OCI-LY7 (cell line): ENCODE measurements at regions not wholly inside any gene's neighbourhood (a gene's known extent, or its start where the extent isn't known, plus 50 kb on each side); places are given as distances from the start of the nearest gene placed in this dataset.

Source experiments
- EZH2phosphoT487 ChIP-seq: fragments of 200-600 bp; sonication (generic); IDR thresholded peaks from 2 replicates; pipeline ENCODE4 v1.6.1; 2018; ENCODE audit warnings: low read depth, borderline replicate concordance, mild to moderate bottlenecking, mixed run types, antibody characterized with exemption, low read length, moderate library complexity, mixed read lengths
- TF ChIP-seq, protein P1 (sequence below): fragments of 200-600 bp; sonication (generic); conservative IDR thresholded peaks from 2 replicates; pipeline ENCODE4 v1.5.1; 2014; ENCODE audit warnings: mild to moderate bottlenecking, antibody characterized with exemption, low read length, moderate library complexity, mixed read lengths

DNA sequence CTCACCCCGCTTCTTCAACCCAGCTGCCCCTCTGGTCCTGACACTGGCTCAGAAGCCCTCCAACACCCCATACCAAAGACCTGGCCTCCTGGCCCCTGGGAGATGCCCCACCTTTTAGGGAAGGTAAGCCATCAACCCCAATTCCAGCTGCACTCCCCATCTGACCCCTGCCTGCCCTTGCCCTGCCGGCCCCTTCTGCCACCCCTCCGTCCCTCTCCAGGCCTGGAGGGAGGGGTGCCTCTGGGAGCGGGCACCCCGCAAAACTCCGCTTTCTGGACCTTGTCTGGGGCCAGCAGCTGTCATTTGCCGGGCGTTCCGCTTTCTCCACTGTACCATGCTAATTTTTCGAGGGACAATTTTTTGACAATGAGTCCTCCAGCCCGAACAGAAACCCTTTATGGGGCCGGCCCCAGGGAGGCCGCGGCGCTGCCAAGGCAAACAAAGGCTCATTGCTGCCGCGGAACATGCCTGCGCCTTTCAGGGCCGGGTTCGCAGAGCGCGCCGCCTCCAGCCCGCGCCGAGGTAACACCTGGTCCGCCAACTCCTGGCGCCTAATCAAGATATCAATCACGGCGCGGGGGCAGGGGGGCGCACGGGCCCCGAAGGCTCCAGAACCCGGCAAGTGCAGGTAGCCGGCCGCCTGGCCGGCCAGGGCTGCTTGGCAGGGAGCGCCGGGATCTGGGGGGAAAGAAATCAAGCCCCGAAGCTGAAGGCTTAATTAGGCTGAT lies 96.0 kb downstream of the INHBB start:
- TF ChIP-seq, protein P1, sequence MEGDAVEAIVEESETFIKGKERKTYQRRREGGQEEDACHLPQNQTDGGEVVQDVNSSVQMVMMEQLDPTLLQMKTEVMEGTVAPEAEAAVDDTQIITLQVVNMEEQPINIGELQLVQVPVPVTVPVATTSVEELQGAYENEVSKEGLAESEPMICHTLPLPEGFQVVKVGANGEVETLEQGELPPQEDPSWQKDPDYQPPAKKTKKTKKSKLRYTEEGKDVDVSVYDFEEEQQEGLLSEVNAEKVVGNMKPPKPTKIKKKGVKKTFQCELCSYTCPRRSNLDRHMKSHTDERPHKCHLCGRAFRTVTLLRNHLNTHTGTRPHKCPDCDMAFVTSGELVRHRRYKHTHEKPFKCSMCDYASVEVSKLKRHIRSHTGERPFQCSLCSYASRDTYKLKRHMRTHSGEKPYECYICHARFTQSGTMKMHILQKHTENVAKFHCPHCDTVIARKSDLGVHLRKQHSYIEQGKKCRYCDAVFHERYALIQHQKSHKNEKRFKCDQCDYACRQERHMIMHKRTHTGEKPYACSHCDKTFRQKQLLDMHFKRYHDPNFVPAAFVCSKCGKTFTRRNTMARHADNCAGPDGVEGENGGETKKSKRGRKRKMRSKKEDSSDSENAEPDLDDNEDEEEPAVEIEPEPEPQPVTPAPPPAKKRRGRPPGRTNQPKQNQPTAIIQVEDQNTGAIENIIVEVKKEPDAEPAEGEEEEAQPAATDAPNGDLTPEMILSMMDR, result no peak
- no peak for TF ChIP-seq EZH2phosphoT487
